Spinal cord (tissue), 9 donors: ENCODE measurements at regions not wholly inside any gene's neighbourhood (a gene's known extent, or its start where the extent isn't known, plus 50 kb on each side); places are given as distances from the start of the nearest gene placed in this dataset.

ENCODE experiments used
- DNase-seq, 6 donors: peaks; one replicate each; pipeline versions ENCODE4 v3.0.0 to v3.0.0-alpha.2; 2013 to 2015; ENCODE audit warnings: low spot score in 6 of 6, low read depth in 4 of 6
- H3K27ac ChIP-seq: one replicate; pipeline ENCODE4 v1.5.1; 2013; ENCODE audit warnings: low read depth, low read length, control low read depth
- H3K27me3 ChIP-seq: one replicate; pipeline ENCODE4 v1.6.1; 2013; ENCODE audit warnings: low read length; ENCODE audit not compliant: control insufficient read depth, insufficient read depth
- H3K36me3 ChIP-seq: one replicate; pipeline ENCODE4 v1.6.1; 2013; ENCODE audit warnings: low read length; ENCODE audit not compliant: control insufficient read depth, insufficient read depth
- H3K4me1 ChIP-seq: one replicate; pipeline ENCODE4 v1.6.1; 2013; ENCODE audit warnings: low read length; ENCODE audit not compliant: control insufficient read depth, insufficient read depth
- H3K4me3 ChIP-seq: one replicate; pipeline ENCODE4 v1.5.1; 2013; ENCODE audit warnings: low read depth, low read length, control low read depth
- H3K9me3 ChIP-seq: one replicate; pipeline ENCODE4 v1.6.1; 2013; ENCODE audit warnings: low read length; ENCODE audit not compliant: control insufficient read depth, insufficient read depth
- WGBS: methylation state at CpG from one replicate; pipeline ENCODE4 v1.1.5; 2013; ENCODE audit warnings: missing lambda C conversion rate; ENCODE audit not compliant: insufficient coverage; 5-methylcytosine and 5-hydroxymethylcytosine counted together
- donor health status: healthy.

GRCh38 chr1:220348211-220348610 lies 76.0 kb upstream of the RAB3GAP2 start:
- no CpG with 5 or more reads among the region's 7 CpGs for WGBS

GRCh38 chr1:220347654-220348175 lies 75.5 kb upstream of the RAB3GAP2 start:
- Histone ChIP-seq H3K4me1 (no peaks in the 10 kb centered on the region), H3K36me3 (no peaks in the 10 kb centered on the region), H3K9me3 (no peaks in the 10 kb centered on the region), H3K4me3 (no peak overlapping the region), H3K27ac (no peak overlapping the region), H3K27me3 (no peaks in the 10 kb centered on the region)
- DNase-seq, result no peak
- 98% methylated on average over 5 of the region's 8 CpGs for WGBS

More at GRCh38 chr1:220348211-220348610, 76.0 kb upstream of the RAB3GAP2 start:
- DNase-seq, result peak in 1 of 6 donors; percentile 72
- Histone ChIP-seq H3K9me3 (no peaks in the 10 kb centered on the region), H3K4me1 (no peaks in the 10 kb centered on the region), H3K27me3 (no peaks in the 10 kb centered on the region), H3K36me3 (no peaks in the 10 kb centered on the region), H3K4me3 (no peak overlapping the region), H3K27ac (no peak overlapping the region)

GRCh38 chr1:220344745-220345144 lies 72.5 kb upstream of the RAB3GAP2 start:
- DNase-seq, result no peak
- Histone ChIP-seq H3K27ac (no peak overlapping the region), H3K9me3 (no peaks in the 10 kb centered on the region), H3K4me3 (no peak overlapping the region), H3K4me1 (no peaks in the 10 kb centered on the region), H3K36me3 (no peaks in the 10 kb centered on the region), H3K27me3 (no peaks in the 10 kb centered on the region)
- no CpG with 5 or more reads among the region's 3 CpGs for WGBS

GRCh38 chr1:220342853-220343252 lies 70.6 kb upstream of the RAB3GAP2 start:
- Histone ChIP-seq H3K9me3 (no peaks in the 10 kb centered on the region), H3K27ac (no peak overlapping the region), H3K36me3 (no peaks in the 10 kb centered on the region), H3K27me3 (no peaks in the 10 kb centered on the region), H3K4me1 (no peaks in the 10 kb centered on the region), H3K4me3 (no peak overlapping the region)
- DNase-seq, result no peak
- 87% methylated on average over 3 of the region's 5 CpGs for WGBS

GRCh38 chr1:220341126-220341525 lies 68.9 kb upstream of the RAB3GAP2 start:
- no peak overlapping the region for H3K27ac ChIP-seq
- no peaks in the 10 kb centered on the region for H3K4me1 ChIP-seq
- WGBS, result no CpG with 5 or more reads among the region's 1 CpG
- no peak overlapping the region for H3K4me3 ChIP-seq
- H3K27me3 ChIP-seq, result no peaks in the 10 kb centered on the region
- DNase-seq, result no peak
- no peaks in the 10 kb centered on the region for H3K36me3 ChIP-seq
- H3K9me3 ChIP-seq, result no peaks in the 10 kb centered on the region

GRCh38 chr1:220339581-220339980 lies 67.3 kb upstream of the RAB3GAP2 start:
- H3K4me1 ChIP-seq, result no peaks in the 10 kb centered on the region
- no peaks in the 10 kb centered on the region for H3K36me3 ChIP-seq
- H3K27me3 ChIP-seq, result no peaks in the 10 kb centered on the region
- H3K4me3 ChIP-seq, result no peak overlapping the region
- DNase-seq, result no peak
- no CpG with 5 or more reads among the region's 1 CpG for WGBS
- no peaks in the 10 kb centered on the region for H3K9me3 ChIP-seq
- H3K27ac ChIP-seq, result no peak overlapping the region

GRCh38 chr1:220338759-220339158 lies 66.5 kb upstream of the RAB3GAP2 start:
- DNase-seq, result no peak
- H3K36me3 ChIP-seq, result no peaks in the 10 kb centered on the region
- H3K27me3 ChIP-seq, result no peaks in the 10 kb centered on the region
- no peaks in the 10 kb centered on the region for H3K4me1 ChIP-seq
- no peaks in the 10 kb centered on the region for H3K9me3 ChIP-seq
- H3K27ac ChIP-seq, result no peak overlapping the region
- WGBS, result no CpG with 5 or more reads among the region's 1 CpG
- H3K4me3 ChIP-seq, result no peak overlapping the region

- no peaks in the 10 kb centered on the region for H3K27me3 ChIP-seq
- no peaks in the 10 kb centered on the region for H3K36me3 ChIP-seq
- no peaks in the 10 kb centered on the region for H3K4me1 ChIP-seq
- WGBS, result no CpG with 5 or more reads among the region's 6 CpGs
- no peaks in the 10 kb centered on the region for H3K9me3 ChIP-seq
- H3K4me3 ChIP-seq, result no peak overlapping the region
- no peak overlapping the region for H3K27ac ChIP-seq
- DNase-seq, result no peak
Measured at GRCh38 chr1:220336391-220337031, 64.3 kb upstream of the RAB3GAP2 start.

GRCh38 chr1:220335668-220336067 lies 63.4 kb upstream of the RAB3GAP2 start:
- Histone ChIP-seq H3K27ac (no peak overlapping the region), H3K36me3 (no peaks in the 10 kb centered on the region), H3K27me3 (no peaks in the 10 kb centered on the region), H3K4me3 (no peak overlapping the region), H3K9me3 (no peaks in the 10 kb centered on the region), H3K4me1 (no peaks in the 10 kb centered on the region)
- WGBS, result 75% methylated on average over 4 of the region's 4 CpGs
- peak in 1 of 6 donors; percentile 27 for DNase-seq

GRCh38 chr1:220331318-220331717 lies 59.1 kb upstream of the RAB3GAP2 start:
- no peak for DNase-seq
- no peaks in the 10 kb centered on the region for H3K36me3 ChIP-seq
- no peaks in the 10 kb centered on the region for H3K27me3 ChIP-seq
- no peaks in the 10 kb centered on the region for H3K4me1 ChIP-seq
- no peak overlapping the region for H3K27ac ChIP-seq
- no peak overlapping the region for H3K4me3 ChIP-seq
- WGBS, result no CpG with 5 or more reads among the region's 1 CpG
- no peaks in the 10 kb centered on the region for H3K9me3 ChIP-seq
